GM11168 (cell line): ENCODE measurements at regions not wholly inside any gene's neighbourhood (a gene's known extent, or its start where the extent isn't known, plus 50 kb on each side); places are given as distances from the start of the nearest gene placed in this dataset.
"Not testable (repeated sequence)": the region's sequence is repeated elsewhere in the genome, so short reads cannot be mapped to it uniquely, and the experiment has no call there.

Source experiments
- in situ Hi-C: fragments of 300-500 bp; cut with MboI; formaldehyde crosslinking; loops from one replicate; pipeline ENCODE4 v1.12.0; 2022; ENCODE audit warnings: low sequenced_read_pairs; ENCODE audit not compliant: unreplicated experiment

GRCh38 chr5:50898966-50899365, 232.5 kb downstream of the PARP8 start:
- in situ Hi-C loops, result no loop called here

DNA sequence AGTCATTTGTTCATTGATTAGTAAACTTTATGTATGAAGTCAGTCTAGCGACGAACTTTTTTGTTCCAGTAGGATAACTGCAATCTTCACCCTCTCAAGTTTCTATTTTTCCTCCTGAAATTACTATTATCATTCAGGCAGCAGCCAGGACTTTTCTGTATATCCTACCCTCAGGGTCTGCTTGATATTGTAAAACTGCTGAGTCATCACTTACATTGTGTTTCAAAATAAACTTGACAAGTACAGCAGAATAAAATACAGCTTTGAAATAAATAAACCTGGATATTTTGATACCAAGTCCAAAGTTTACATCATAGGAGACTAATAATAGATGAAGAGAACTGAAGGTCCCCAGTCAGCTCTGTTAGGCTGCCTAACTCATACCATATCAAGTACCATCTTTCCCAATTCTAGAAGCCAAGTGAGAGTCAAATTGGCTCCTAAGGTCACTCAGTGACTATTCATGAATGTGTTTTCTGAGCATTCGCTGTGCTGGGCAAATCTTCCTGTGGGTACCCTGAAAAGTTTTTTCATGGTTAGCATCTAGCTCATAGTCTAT, 234.6 kb downstream of the PARP8 start:
- in situ Hi-C loops, result no loop called here

- in situ Hi-C loops, result no loop called here
These were observed 237.2 kb downstream of the PARP8 start for GRCh38 chr5:50903651-50904050.

- in situ Hi-C loops, result no loop called here
These were observed 239.6 kb downstream of the PARP8 start for GRCh38 chr5:50905996-50906570.

- in situ Hi-C loops, result not testable (repeated sequence)
These were observed 253.7 kb downstream of the PARP8 start for GRCh38 chr5:50920160-50920559.

- in situ Hi-C loops, result no loop called here
These were observed 255.1 kb downstream of the PARP8 start for GRCh38 chr5:50921366-50922133.

DNA sequence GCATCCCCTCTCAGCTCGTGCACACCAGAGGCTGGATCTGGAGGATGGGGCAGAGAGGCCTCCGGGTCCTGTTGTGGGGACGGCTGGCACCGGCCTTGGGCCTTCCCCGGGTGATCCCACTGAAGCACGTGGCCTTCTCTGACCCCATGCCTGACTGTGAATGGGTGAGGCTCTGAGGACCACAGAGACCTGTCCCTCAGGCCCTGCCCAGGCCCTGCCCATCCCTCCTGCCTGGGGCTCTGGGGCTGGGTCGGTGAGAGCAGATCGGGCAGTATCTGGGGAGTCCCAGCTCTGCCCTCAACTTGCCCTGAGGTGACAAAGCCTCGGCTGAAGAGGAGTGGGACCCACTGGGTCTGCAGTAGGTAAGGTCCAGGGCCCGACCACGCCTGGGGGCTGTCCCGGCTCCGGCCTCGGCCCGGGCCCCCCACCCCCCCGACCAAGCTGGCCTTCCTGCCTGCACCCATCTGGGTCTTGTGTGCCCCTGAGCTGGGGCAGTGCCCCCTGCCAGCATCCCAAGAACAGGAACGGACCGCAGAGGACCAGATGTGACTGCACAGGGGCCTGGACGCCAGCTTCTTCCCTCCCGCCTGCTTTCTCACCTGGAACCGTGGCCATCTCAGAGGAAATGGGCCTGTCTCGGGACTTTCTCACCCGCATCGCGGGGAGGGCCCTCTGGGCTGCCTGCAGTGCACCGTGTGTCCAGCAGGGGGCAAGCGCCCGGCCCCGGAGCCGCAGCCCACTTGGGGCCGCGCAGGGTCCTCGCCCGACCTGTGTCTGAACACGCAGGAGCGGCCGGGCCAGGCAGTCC, 255.9 kb downstream of the PARP8 start:
- in situ Hi-C loops, result not testable (repeated sequence)

GRCh38 chr5:50922942-50923767, 256.7 kb downstream of the PARP8 start:
- in situ Hi-C loops, result no loop called here

- in situ Hi-C loops, result no loop called here
These were observed 257.5 kb downstream of the PARP8 start for GRCh38 chr5:50923768-50924494.

- in situ Hi-C loops, result no loop called here
These were observed 261.5 kb downstream of the PARP8 start for GRCh38 chr5:50927953-50928352.

GRCh38 chr5:50929174-50929573, 262.7 kb downstream of the PARP8 start:
- in situ Hi-C loops, result no loop called here

GRCh38 chr5:50934343-50934742, 267.9 kb downstream of the PARP8 start:
- in situ Hi-C loops, result no loop called here

GRCh38 chr5:50945139-50945538, 278.7 kb downstream of the PARP8 start:
- in situ Hi-C loops, result no loop called here

DNA sequence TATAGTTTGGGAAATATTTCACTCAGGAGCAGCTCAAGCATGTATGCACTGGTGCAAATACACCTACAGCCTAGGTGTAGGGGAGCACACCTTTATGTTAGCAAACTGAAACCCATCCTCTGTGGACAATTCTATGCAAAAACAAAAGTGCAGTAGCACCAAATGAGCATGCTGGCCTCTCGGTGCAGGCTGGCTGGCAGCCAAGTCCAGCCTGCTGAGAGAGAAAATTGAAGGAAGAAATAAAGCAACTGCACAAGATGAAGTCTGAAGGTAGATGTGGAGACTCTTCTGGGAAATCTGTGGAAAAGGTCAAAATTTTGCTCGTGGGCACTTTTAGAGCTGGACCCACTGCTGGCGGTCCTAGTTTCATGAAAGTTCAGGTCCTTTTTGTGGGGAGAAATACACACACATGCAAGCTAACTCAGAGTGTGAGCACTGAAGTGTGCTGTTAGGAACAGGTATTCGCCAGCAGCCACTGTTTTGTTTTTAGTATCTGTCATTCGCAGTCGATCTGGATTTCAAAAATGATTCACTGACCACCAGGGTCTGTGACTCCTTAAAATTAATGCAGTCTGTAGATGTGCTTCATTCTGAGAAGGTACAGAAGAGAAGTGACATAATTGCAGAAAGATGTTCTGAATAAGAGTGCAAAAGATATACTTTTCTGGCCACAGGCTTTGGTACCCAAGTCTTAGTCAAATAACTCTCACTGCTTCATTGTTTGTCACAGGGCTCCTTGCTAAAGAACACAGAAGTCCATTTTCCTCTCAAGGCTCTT, 281.7 kb downstream of the PARP8 start:
- in situ Hi-C loops, result no loop called here

DNA sequence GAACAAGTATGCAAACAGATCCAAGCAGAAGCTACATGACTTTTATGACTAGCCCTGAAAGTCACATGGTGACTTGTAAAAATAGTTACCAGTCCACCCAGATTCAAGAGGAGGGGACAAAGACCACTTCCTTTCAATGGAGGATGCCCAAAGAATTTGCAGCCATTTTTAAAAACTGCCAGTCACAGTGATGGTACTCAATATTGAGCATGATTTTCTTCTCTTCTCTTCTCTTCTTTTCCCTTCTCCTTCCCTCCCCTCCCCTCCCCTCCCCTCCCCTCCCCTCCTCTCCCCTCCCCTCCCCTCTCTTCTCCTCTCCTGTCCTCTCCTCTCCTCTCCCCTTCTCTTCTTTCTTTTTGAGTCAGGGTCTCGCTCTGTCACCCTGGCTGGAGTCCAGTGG, 286.9 kb downstream of the PARP8 start:
- in situ Hi-C loops, result loop anchor here (25.0 kb wide), 1 partner anchor 434 kb away; the partner anchor contains the start of gene ISL1

DNA sequence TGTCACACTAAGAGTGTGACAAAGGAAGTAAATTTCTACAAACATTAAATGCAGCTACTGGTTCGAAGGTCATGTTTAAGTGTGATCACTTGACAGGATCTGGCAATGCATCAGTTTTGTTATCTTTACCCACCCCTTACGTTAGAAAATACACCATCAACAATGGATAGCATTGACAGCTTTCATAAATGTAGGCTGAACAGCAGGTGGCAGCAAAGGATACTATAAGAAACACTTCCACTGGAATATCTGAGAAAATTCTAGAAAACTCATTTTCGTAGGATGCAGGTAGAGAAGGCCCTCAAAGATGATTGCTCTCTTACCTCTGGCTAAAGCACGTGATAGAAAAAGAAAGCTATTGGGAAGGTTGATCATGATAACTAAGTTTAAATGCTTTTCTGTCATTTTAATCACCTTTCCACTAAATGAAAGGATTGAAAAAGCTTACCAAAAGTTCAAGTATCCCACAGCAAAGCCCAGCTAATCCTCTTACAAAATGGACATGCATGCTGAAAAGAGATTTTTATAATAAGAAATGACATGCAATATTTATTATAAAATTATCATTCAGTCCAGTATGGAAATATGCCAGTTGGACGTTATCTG, 292.5 kb downstream of the PARP8 start:
- in situ Hi-C loops, result loop anchor here (25.0 kb wide), 1 partner anchor 428 kb away; the partner anchor contains the start of gene ISL1

DNA sequence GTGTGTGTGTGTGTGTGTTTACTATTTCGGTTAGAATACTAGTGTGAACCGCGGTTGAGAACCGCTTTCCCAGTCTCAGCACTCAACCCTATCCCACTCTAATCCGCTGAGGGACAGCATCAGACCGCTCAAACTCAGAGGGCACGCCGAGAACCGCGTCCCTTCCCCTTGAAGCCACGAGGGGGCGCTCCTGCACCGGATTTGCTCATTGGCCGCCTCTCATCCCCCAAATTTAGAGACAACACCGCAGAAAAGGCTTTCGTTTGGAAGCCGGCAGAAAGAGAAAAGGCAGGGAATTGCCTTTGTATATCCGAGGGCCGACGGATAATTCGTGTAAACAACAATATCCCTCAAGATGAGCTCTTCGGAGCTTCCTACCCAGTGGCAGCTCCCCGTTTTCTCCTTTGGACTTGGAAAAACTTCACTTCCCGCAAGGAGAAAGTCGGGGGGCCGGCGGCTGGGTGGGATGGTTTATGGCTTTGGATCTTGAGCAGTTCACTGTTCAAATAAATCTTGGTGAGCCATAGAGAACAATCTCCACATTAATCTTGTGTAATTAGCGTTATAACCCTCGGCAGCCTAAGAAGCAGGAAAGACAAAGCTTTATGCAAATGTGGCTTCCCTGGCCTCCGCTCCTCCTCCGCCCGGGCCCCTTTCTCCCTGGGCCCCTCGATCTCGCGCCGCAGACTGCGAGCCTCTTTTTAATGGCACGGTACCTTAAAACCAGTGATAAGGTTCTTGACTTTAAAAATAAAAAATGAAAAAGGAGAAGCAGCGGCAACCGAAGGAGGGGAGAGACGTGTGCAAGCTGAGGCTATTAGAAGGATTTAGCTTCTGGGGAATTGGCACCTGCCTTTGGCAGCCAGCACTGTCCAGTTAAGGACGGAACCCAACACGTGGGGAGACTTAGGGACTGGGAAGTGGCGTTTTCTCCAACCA, 296.8 kb downstream of the PARP8 start:
- in situ Hi-C loops, result loop anchor here (25.0 kb wide), 1 partner anchor 424 kb away; the partner anchor contains the start of gene ISL1
